DND-41 (cell line): ENCODE measurements at regions not wholly inside any gene's neighbourhood (a gene's known extent, or its start where the extent isn't known, plus 50 kb on each side); places are given as distances from the start of the nearest gene placed in this dataset.

ENCODE experiments used
- ATAC-seq: fragments of 200-7000 bp; cut with Tn5 transposase; 3 replicates; pipeline ENCODE4 v1.9.1; 2021; ENCODE audit warnings: low read depth; ENCODE audit not compliant: insufficient read depth
- DNase-seq: peaks from one replicate; pipeline ENCODE4 v3.0.0-alpha.2; 2020
- H2AFZ ChIP-seq: 2 replicates; pipeline ENCODE4 v1.6.0; 2012; ENCODE audit warnings: low read depth, low read length
- H3K27ac ChIP-seq: 2 replicates; pipeline ENCODE4 v1.5.1; 2012; ENCODE audit warnings: low read length, inconsistent platforms
- H3K27me3 ChIP-seq: fragments of 200-600 bp; sonication (generic); 2 replicates; pipeline ENCODE4 v1.6.0; 2012; ENCODE audit warnings: low read length, mild to moderate bottlenecking, inconsistent platforms; ENCODE audit not compliant: insufficient read depth, poor library complexity
- H3K36me3 ChIP-seq: 2 replicates; pipeline ENCODE4 v1.5.1; 2012; ENCODE audit warnings: low read length, inconsistent platforms; ENCODE audit not compliant: insufficient read depth
- H3K4me1 ChIP-seq: 2 replicates; pipeline ENCODE4 v1.5.1; 2012; ENCODE audit warnings: mild to moderate bottlenecking, low read length; ENCODE audit not compliant: insufficient read depth
- H3K4me2 ChIP-seq: 2 replicates; pipeline ENCODE4 v1.6.0; 2012; ENCODE audit warnings: mild to moderate bottlenecking, moderate library complexity, low read length, inconsistent platforms; ENCODE audit not compliant: insufficient read depth
- H3K4me3 ChIP-seq, 2 experiments: fragments of 200-600 bp in 1 of 2; shearing (Covaris generic) in 1 of 2; 2 replicates each; pipeline ENCODE4 v1.5.1; 2012 to 2016; ENCODE audit warnings: inconsistent platforms in 2 of 2, low read length in 2 of 2, mild to moderate bottlenecking in 2 of 2, low read depth in 1 of 2, moderate library complexity in 1 of 2
- H3K79me2 ChIP-seq: 2 replicates; pipeline ENCODE4 v1.6.0; 2012; ENCODE audit warnings: low read length, inconsistent platforms; ENCODE audit not compliant: insufficient read depth
- H3K9ac ChIP-seq: 2 replicates; pipeline ENCODE4 v1.6.0; 2012; ENCODE audit warnings: low read depth, mild to moderate bottlenecking, inconsistent platforms, low read length, moderate library complexity
- H3K9me3 ChIP-seq: 2 replicates; pipeline ENCODE4 v1.5.1; 2012; ENCODE audit warnings: low read length, moderate library complexity, mild to moderate bottlenecking, inconsistent platforms; ENCODE audit not compliant: insufficient read depth, severe bottlenecking
- H4K20me1 ChIP-seq: 2 replicates; pipeline ENCODE4 v1.6.0; 2012; ENCODE audit warnings: low read length; ENCODE audit not compliant: insufficient read depth
- EZH2 ChIP-seq: IDR thresholded peaks from 3 replicates; pipeline ENCODE4 v1.6.1; 2012; ENCODE audit warnings: borderline replicate concordance, low read depth, mild to moderate bottlenecking, moderate library complexity, low read length, inconsistent platforms; ENCODE audit not compliant: severe bottlenecking
- TF ChIP-seq, protein P1 (sequence below): IDR thresholded peaks from 2 replicates; pipeline ENCODE4 v1.5.1; 2012; ENCODE audit warnings: borderline replicate concordance, low read length, moderate library complexity, mild to moderate bottlenecking; ENCODE audit not compliant: poor library complexity, severe bottlenecking; ENCODE audit errors: extremely low read depth

DNA sequence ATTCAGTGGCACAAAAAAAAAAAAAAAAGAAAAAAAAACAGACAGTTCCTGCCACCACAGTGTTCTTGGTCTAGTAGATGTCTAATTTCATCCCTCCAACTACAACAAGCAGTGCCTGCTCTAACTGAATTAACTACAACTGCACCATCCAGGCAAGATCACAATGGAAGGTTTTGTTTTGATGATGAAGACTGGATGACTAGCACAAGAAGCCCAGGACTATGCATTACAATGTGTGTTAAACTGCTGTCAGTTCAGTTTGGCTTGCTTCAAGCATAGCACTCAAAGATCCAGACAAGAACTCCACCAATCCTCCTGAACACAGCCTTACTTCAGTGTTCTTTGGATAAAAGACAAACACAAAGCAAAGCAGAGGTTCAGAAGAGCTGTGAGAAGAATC, 279.9 kb downstream of the GRIN2B start:
- DNase-seq (no peak), ATAC-seq (no peak)
- TF ChIP-seq, protein P1, sequence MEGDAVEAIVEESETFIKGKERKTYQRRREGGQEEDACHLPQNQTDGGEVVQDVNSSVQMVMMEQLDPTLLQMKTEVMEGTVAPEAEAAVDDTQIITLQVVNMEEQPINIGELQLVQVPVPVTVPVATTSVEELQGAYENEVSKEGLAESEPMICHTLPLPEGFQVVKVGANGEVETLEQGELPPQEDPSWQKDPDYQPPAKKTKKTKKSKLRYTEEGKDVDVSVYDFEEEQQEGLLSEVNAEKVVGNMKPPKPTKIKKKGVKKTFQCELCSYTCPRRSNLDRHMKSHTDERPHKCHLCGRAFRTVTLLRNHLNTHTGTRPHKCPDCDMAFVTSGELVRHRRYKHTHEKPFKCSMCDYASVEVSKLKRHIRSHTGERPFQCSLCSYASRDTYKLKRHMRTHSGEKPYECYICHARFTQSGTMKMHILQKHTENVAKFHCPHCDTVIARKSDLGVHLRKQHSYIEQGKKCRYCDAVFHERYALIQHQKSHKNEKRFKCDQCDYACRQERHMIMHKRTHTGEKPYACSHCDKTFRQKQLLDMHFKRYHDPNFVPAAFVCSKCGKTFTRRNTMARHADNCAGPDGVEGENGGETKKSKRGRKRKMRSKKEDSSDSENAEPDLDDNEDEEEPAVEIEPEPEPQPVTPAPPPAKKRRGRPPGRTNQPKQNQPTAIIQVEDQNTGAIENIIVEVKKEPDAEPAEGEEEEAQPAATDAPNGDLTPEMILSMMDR: no peak
- TF ChIP-seq EZH2: no peak
- Histone ChIP-seq H3K79me2 (no peaks in the 10 kb centered on the region), H3K9ac (no peak overlapping the region), H3K4me1 (no peaks in the 10 kb centered on the region), H3K4me2 (no peak overlapping the region), H3K9me3 (no peaks in the 10 kb centered on the region), H2AFZ (no peak overlapping the region), H4K20me1 (no peaks in the 10 kb centered on the region), H3K4me3 (no peak overlapping the region), H3K36me3 (no peaks in the 10 kb centered on the region), H3K27me3 (peaks cover 3% of the 10 kb centered on the region), H3K27ac (no peak overlapping the region)

DNA sequence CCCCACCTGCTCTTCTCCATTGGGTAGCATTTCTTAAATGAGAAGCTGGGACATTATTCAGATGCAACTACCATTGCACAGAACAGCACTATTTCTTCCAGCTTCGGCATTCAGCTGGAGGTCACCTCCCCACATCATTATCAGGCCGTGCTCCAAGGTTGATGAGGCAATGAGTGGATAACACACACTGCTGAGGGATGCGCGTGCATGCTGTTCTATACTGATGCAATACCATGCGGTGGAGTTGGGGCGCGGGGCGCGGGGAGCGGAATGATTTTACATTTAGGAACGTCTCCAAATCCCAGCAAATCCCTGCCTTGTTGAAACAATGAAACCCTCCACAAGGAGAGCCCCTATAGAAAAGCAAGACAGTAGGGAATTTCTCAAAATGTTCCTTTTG, 283.4 kb downstream of the GRIN2B start:
- Histone ChIP-seq H3K36me3 (no peaks in the 10 kb centered on the region), H3K27ac (no peak overlapping the region), H3K4me2 (no peak overlapping the region), H3K9me3 (no peaks in the 10 kb centered on the region), H3K9ac (no peak overlapping the region), H2AFZ (no peak overlapping the region), H3K4me3 (no peak overlapping the region), H3K79me2 (no peaks in the 10 kb centered on the region), H3K27me3 (peaks cover 3% of the 10 kb centered on the region), H3K4me1 (no peaks in the 10 kb centered on the region), H4K20me1 (no peaks in the 10 kb centered on the region)
- DNase-seq (no peak), ATAC-seq (no peak)
- TF ChIP-seq EZH2: no peak
- TF ChIP-seq, protein P1: no peak

DNA sequence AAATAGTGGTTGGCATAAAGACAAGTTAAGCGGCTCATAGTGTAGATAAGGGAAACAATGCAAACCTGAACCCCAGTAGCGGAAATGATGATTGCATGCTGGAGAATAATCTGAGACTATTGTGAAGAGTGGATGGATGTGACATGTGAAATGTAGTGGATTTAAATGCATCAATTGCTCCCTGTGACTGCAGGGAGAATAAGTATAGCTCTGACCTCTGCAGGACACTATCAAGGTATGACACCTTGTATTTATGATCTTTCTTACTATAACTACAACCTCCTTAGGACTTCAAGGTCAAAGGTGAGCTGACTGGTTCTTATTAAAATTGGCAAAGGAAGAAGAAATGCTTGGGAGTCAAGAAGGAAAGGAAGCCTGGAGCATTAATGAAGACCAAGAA, 285.6 kb downstream of the GRIN2B start:
- Histone ChIP-seq H2AFZ (no peak overlapping the region), H3K27me3 (peaks cover 3% of the 10 kb centered on the region), H3K9me3 (no peaks in the 10 kb centered on the region), H3K4me3 (no peak overlapping the region), H3K4me2 (no peak overlapping the region), H3K9ac (no peak overlapping the region), H4K20me1 (no peaks in the 10 kb centered on the region), H3K4me1 (no peaks in the 10 kb centered on the region), H3K79me2 (no peaks in the 10 kb centered on the region), H3K27ac (no peak overlapping the region), H3K36me3 (no peaks in the 10 kb centered on the region)
- ATAC-seq: no peak
- no peak for TF ChIP-seq EZH2
- TF ChIP-seq, protein P1: no peak
- DNase-seq: no peak

DNA sequence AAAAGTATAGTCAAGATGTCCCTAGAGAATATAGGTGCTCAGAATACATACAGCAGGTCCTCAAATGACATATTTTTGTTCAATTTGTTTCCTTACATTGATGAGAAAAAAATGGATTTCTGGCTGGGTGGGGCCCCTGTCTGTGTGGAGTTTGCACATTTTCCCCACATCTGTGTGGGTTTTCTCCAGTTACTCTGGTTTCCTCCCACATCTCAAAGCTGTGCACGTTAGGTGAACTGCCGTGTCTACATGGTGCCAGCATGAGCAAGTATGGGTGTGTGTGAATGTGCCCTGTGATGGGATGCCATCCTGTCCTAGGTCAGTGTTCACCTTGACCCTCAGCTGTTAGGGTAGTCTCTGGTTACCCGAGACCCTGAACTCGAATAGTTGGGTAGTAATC, 289.1 kb downstream of the GRIN2B start:
- Histone ChIP-seq H2AFZ (no peak overlapping the region), H3K79me2 (no peaks in the 10 kb centered on the region), H3K9me3 (no peaks in the 10 kb centered on the region), H4K20me1 (no peaks in the 10 kb centered on the region), H3K36me3 (no peaks in the 10 kb centered on the region), H3K9ac (no peak overlapping the region), H3K27me3 (peaks cover 2% of the 10 kb centered on the region), H3K4me3 (no peak overlapping the region), H3K4me2 (no peak overlapping the region), H3K4me1 (no peaks in the 10 kb centered on the region), H3K27ac (no peak overlapping the region)
- TF ChIP-seq EZH2: no peak
- TF ChIP-seq, protein P1: no peak
- ATAC-seq: no peak
- no peak for DNase-seq
